ENCODE measurements at regions not wholly inside any gene's neighbourhood (a gene's known extent, or its start where the extent isn't known, plus 50 kb on each side); places are given as distances from the start of the nearest gene placed in this dataset.
"Not testable (repeated sequence)": the region's sequence is repeated elsewhere in the genome, so short reads cannot be mapped to it uniquely, and the experiment has no call there.

GRCh38 chr11:80990885-80991284 lies 1550.1 kb upstream of the TENM4 start:
- no peak for DNase-seq

- DNase-seq = no peak
Observed at GRCh38 chr11:80987171-80987570, 1546.3 kb upstream of the TENM4 start.

GRCh38 chr11:80986421-80987074 lies 1545.7 kb upstream of the TENM4 start:
- DNase-seq = no peak

GRCh38 chr11:80980227-80980626 lies 1539.4 kb upstream of the TENM4 start:
- no peak for DNase-seq

- no peak for DNase-seq
Observed at GRCh38 chr11:80973786-80974185, 1533.0 kb upstream of the TENM4 start.

GRCh38 chr11:80970037-80970436 lies 1529.2 kb upstream of the TENM4 start:
- no peak for DNase-seq

GRCh38 chr11:80967649-80968048 lies 1526.8 kb upstream of the TENM4 start:
- no peak for DNase-seq

- no peak for DNase-seq
Observed at GRCh38 chr11:80960381-80961029, 1519.7 kb upstream of the TENM4 start.

- no peak for DNase-seq
Observed at GRCh38 chr11:80959751-80960150, 1518.9 kb upstream of the TENM4 start.

- no peak for DNase-seq
Observed at GRCh38 chr11:80958987-80959386, 1518.2 kb upstream of the TENM4 start.

- no peak for DNase-seq
Observed at GRCh38 chr11:80958361-80958760, 1517.5 kb upstream of the TENM4 start.

- no peak for DNase-seq
Observed at GRCh38 chr11:80955588-80955987, 1514.8 kb upstream of the TENM4 start.

GRCh38 chr11:80948781-80949180 lies 1508.0 kb upstream of the TENM4 start:
- DNase-seq = no peak

GRCh38 chr11:80944758-80945157 lies 1503.9 kb upstream of the TENM4 start:
- no peak for DNase-seq

GRCh38 chr11:80943226-80943625 lies 1502.4 kb upstream of the TENM4 start:
- DNase-seq = no peak

GRCh38 chr11:80937842-80938241 lies 1497.0 kb upstream of the TENM4 start:
- no peak for DNase-seq

- DNase-seq = no peak
Observed at GRCh38 chr11:80930038-80930437, 1489.2 kb upstream of the TENM4 start.

GRCh38 chr11:80929031-80929805 lies 1488.4 kb upstream of the TENM4 start:
- no peak for DNase-seq

- DNase-seq = no peak
Observed at GRCh38 chr11:80925321-80925720, 1484.5 kb upstream of the TENM4 start.

- not testable (repeated sequence) for DNase-seq
Observed at GRCh38 chr11:80921310-80921709, 1480.5 kb upstream of the TENM4 start.

GRCh38 chr11:80916173-80916798 lies 1475.5 kb upstream of the TENM4 start:
- no peak for DNase-seq

GRCh38 chr11:80914311-80914710 lies 1473.5 kb upstream of the TENM4 start:
- no peak for DNase-seq

GRCh38 chr11:80911666-80912065 lies 1470.8 kb upstream of the TENM4 start:
- DNase-seq = no peak

- DNase-seq = no peak
Observed at GRCh38 chr11:80900265-80900664, 1459.4 kb upstream of the TENM4 start.
